ENCODE measurements at regions not wholly inside any gene's neighbourhood (a gene's known extent, or its start where the extent isn't known, plus 50 kb on each side); places are given as distances from the start of the nearest gene placed in this dataset.

- TF ChIP-seq YY1 (IDR thresholded peaks at IDR 0.05) (no peak), TAF1 (conservative IDR thresholded peaks at IDR 0.05) (no peak), CTCF (IDR thresholded peaks at IDR 0.05; ENCODE audit: low read depth, low read length, missing input control) (no peak), REST (IDR thresholded peaks at IDR 0.05) (no peak), RXRA (IDR thresholded peaks at IDR 0.05) (no peak), RAD21 (IDR thresholded peaks at IDR 0.05) (no peak), SP1 (IDR thresholded peaks at IDR 0.05) (no peak), ZBTB33 (IDR thresholded peaks at IDR 0.05) (no peak), EGR1 (IDR thresholded peaks at IDR 0.05; ENCODE audit: low read depth in 2 of 2) (no peak), MAX (IDR thresholded peaks at IDR 0.05) (no peak), FOXA1 (IDR thresholded peaks at IDR 0.05) (no peak), ATF3 (IDR thresholded peaks at IDR 0.05) (no peak), GABPA (IDR thresholded peaks at IDR 0.05 in 1 of 2, conservative IDR thresholded peaks at IDR 0.05 in 1 of 2) (no peak), NR2F2 (IDR thresholded peaks at IDR 0.05) (no peak)
Measured at GRCh38 chr18:60891936-60892335, 441.3 kb upstream of the CDH20 start.
